ENCODE measurements at regions not wholly inside any gene's neighbourhood (a gene's known extent, or its start where the extent isn't known, plus 50 kb on each side); places are given as distances from the start of the nearest gene placed in this dataset.

DNA sequence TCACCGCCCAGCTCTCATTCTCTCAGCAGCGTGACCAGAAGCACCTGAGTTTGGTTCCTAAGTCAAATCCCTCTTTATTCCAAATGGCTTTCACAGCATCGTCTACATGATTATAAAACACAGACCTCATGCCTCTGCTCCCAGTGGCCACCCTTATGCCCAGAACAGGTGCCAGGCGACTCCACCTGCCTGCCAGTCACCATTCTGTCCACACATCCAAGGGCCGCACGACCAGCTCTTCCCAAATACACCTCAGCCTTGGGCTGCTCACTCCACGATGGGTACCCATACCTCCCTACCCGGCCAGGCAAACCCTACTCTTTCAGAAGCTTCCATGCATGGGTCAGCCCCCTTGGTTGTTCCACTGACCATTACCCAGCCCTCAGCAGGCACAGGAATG lies 851.6 kb upstream of the SALL3 start:
- no peak for TF ChIP-seq CTCF (IDR thresholded peaks at IDR 0.05)
- no peak for ATAC-seq

GRCh38 chr18:78129260-78129659 lies 850.4 kb upstream of the SALL3 start:
- no peak for DNase-seq
- Histone ChIP-seq H3K27me3 (peaks cover 0 to 8% of the 10 kb centered on the region in 2 donors), H3K36me3 (no peaks in the 10 kb centered on the region), H3K4me3 (no peak overlapping the region), H3K4me1 (no peaks in the 10 kb centered on the region), H3K27ac (no peak overlapping the region), H3K9me3 (peaks cover 0 to 10% of the 10 kb centered on the region in 2 donors)
- intact Hi-C loops (cut with DNase I), result no loop called here
- TF ChIP-seq CTCF (IDR thresholded peaks at IDR 0.05), result no peak
- ATAC-seq, result no peak

More for the DNA sequence above, 851.6 kb upstream of the SALL3 start:
- DNase-seq, result no peak
- Histone ChIP-seq H3K9me3 (peaks cover 0 to 10% of the 10 kb centered on the region in 2 donors), H3K27me3 (peaks cover 0 to 8% of the 10 kb centered on the region in 2 donors), H3K4me3 (no peak overlapping the region), H3K4me1 (no peaks in the 10 kb centered on the region), H3K27ac (no peak overlapping the region), H3K36me3 (no peaks in the 10 kb centered on the region)
- intact Hi-C loops (cut with DNase I), result no loop called here

GRCh38 chr18:78130232-78131195 lies 849.1 kb upstream of the SALL3 start:
- H3K36me3 ChIP-seq, result no peaks in the 10 kb centered on the region
- peaks cover 0 to 7% of the 10 kb centered on the region in 2 donors for H3K9me3 ChIP-seq
- H3K4me3 ChIP-seq, result no peak overlapping the region
- H3K4me1 ChIP-seq, result no peaks in the 10 kb centered on the region
- DNase-seq (no peak), ATAC-seq (no peak)
- H3K27ac ChIP-seq, result no peak overlapping the region
- no peak for TF ChIP-seq CTCF (IDR thresholded peaks at IDR 0.05)
- H3K27me3 ChIP-seq, result peaks cover 0 to 8% of the 10 kb centered on the region in 2 donors
- intact Hi-C loops (cut with DNase I), result no loop called here

DNA sequence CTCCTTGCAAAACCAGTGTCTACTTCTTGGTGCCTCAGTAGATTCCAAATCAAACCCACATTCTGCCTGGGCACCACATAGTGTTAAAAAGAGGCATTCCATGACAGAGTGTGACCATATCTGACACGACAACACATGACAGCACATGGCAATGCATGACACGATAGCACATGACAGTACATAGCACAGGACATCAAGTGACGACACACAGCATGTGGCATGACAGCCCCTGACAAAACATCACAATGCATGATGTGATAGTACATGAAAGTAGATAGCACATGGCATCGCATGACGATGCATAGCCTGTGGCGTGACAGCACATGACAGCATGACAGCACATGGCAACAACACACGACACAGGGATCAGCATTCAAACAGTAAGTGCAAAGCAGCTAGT lies 845.9 kb upstream of the SALL3 start:
- ATAC-seq (no peak), DNase-seq (no peak)
- TF ChIP-seq CTCF (IDR thresholded peaks at IDR 0.05), result no peak
- Histone ChIP-seq H3K27ac (no peak overlapping the region), H3K27me3 (peaks cover 0 to 8% of the 10 kb centered on the region in 2 donors), H3K4me3 (no peak overlapping the region), H3K36me3 (no peaks in the 10 kb centered on the region), H3K9me3 (no peaks in the 10 kb centered on the region), H3K4me1 (no peaks in the 10 kb centered on the region)
- intact Hi-C loops (cut with DNase I), result no loop called here

DNA sequence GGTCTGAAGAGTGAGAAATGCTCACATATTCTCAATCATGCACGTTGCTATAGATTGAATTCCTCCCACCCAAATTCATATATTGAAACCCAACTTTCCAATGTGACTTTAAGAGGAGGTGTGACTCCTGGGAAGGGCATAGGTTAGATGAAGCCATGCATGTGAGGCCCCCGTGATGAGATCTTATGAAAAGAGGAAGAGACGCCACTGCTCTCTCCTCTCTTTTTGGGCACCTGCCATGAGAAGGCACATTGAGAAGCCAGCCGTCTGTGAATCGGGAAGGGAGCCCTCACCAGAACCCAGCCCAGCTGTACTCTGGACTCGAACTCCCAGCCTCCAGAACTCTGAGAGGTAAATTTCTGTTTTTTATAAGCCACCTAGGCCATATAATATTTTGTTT lies 842.6 kb upstream of the SALL3 start:
- no peaks in the 10 kb centered on the region for H3K9me3 ChIP-seq
- no peak for TF ChIP-seq CTCF (IDR thresholded peaks at IDR 0.05)
- no peak overlapping the region for H3K27ac ChIP-seq
- ATAC-seq, result no peak
- no peaks in the 10 kb centered on the region for H3K4me1 ChIP-seq
- intact Hi-C loops (cut with DNase I), result no loop called here
- H3K4me3 ChIP-seq, result no peak overlapping the region
- no peaks in the 10 kb centered on the region for H3K27me3 ChIP-seq
- H3K36me3 ChIP-seq, result no peaks in the 10 kb centered on the region
- DNase-seq, result no peak

All from left lung (tissue), 4 donors.